ENCODE measurements at regions not wholly inside any gene's neighbourhood (a gene's known extent, or its start where the extent isn't known, plus 50 kb on each side); places are given as distances from the start of the nearest gene placed in this dataset.

DNA sequence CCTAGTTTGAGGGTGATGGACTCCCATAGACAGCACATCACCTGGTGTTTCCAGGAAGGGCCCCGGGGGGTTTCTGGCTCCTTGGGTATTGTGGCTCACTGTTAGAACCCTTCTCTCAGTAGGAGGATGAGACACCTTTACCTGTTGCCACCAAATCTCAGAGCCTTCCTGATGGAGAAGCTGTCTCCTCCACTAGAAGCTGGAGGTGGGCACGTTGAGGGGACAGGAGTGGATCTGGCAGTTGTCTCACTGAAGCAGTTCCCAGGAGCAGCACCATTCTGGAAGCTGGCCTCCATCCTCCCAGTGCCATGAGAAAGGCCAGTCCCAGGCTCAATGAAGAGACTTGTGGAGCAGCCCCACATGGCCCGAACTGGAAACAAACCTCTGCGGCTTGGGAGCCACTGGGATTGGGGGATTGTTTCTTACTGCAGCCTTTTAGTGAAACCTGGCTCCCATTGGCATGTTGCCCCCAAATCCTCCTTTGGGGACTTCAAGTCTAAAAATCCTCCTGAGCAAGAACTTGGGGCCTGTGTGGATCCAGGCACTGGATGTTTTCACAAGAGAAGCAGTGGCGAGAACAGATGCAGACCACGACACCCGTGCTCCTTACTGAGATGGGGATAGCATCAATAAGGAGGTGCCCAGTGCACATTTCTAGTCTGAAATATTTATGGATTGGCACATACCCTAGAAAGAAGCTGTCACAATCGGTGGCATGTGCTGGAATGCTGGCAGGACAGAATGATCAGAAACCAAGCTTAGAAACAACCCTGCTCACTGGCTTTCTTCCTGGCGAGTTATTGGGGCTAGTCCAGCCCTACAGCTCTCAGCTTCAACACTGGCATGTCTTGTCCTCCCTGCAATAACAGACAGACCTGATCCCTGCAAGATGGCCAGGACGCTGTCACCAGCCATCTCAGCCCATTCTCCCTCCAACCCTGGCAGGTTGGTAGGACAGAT lies 223.7 kb upstream of the AJAP1 start:
- no peak for DNase-seq (ENCODE audit: low read depth)

DNA sequence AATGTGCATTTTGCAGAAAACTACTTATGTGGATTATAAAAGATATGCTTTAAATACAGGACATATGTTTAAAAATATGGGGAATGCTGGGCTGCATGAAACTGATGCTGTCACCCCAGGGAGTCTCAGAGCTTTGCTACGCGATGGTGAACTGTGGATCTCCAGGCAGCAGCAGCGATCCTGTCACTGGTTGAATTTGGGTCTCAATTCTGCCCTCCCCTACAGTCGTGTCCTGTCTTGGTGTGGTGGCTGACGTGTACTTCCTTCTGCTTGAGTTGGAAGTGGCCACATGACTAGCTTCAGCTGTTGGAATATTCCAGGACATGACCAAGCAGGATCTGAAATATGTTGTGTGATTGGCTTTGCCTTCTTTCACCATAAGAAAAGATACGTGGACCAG lies 222.9 kb upstream of the AJAP1 start:
- DNase-seq (ENCODE audit: low read depth), result no peak

DNA sequence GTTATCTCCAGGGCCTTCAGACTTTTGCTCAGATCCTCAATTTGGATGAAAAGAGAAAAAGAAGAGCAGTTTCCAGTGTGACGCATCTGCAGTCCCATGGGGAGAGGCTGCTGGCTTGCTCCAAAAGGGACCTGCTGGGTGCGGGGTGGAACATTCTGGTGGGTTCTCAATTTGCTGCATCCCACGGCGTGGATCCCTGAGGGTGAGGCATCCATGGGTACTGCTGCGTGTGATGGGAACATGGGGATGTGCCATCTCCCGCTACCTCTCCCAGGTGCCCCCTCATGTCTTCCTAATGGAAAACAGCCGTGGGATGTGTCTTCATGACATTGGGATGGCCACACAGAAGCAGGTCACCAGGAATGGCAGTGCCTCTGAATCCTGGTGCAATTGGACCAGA lies 221.3 kb upstream of the AJAP1 start:
- no peak for DNase-seq (ENCODE audit: low read depth)

DNA sequence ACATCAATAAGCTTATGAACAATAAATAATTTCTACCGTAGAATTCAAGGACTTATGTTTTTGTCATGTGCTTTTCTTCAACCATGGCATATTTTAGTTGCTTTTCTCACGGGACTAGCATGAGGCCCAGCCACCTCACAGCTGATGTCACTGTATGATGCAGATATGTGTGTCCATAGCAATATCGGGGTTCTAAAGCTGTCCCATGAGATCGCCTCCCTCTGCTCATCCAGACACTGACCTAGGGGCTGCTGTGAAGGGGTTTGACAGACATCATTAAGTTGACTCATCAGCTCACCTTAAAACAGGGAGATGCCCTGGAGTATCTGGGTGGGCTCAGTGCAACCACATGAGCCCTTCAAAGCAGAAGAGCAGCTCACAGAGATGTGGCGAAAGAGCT lies 210.3 kb upstream of the AJAP1 start:
- no peak for DNase-seq (ENCODE audit: low read depth)

DNA sequence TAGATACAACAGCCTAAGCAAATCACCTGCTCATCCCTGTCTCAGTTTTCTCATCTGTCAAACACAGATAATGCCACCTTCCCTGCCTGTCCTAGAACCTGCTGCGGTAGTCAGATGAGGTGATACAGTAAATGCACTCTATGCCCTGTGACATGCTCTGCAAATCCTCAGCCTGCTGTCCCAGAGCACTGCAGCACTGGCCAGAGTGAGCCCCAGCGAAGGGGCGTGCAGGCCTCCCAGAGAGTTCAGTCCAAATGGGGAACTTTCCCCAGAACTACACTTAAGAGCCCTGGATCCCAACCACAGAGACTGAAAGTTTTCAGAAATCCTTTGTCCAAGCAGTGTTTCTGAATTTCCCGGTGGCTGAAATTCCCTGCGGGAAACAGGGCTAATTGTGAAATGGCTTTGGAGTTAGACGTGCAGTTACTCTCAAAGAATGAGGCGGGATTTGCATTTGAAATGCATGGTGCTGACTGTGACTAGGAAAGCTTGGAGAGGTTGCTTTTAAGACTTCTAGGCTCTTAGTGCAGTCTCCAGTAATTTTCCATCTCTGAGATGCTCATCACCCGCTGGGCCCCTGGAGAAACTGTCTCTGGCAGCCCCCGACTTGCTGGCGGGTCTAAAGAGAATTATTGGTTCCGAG lies 206.5 kb upstream of the AJAP1 start:
- DNase-seq (ENCODE audit: low read depth), result no peak

DNA sequence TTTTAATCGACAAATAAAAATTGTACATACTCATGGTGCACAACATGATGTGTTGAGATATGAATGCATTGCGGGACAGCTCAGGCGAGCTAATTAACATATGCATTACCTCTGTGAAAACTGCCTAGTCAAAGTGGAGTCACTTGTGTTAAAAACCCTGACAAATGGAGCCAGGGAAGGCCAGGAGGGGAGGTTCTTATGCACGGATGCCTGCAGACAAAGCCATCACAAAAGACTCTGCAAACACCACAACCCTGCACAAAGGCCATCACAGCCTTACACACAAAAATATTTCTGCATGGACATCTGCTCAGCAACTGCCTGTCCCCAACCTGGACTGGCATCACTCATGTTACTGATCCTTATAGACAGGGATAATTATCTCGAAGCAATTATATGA lies 204.4 kb upstream of the AJAP1 start:
- no peak for DNase-seq (ENCODE audit: low read depth)

DNA sequence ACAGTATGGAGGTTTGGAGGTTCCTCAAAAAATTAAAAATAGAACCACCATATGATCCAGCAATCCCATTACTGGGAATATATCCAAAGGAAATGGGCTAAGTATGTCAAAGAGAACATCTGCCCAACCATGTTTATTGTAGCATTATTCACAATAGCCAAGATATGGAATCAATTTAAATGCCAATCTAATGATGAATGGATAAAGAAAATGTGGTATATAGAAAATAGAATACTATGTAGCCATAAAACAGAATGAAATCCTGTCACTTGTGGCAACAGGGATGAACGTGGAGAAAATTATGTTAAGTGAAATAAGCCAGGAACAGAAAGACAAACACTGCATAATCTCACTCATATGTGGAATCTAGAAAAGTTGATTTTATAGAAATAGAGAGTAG lies 201.7 kb upstream of the AJAP1 start:
- no peak for DNase-seq (ENCODE audit: low read depth)

DNA sequence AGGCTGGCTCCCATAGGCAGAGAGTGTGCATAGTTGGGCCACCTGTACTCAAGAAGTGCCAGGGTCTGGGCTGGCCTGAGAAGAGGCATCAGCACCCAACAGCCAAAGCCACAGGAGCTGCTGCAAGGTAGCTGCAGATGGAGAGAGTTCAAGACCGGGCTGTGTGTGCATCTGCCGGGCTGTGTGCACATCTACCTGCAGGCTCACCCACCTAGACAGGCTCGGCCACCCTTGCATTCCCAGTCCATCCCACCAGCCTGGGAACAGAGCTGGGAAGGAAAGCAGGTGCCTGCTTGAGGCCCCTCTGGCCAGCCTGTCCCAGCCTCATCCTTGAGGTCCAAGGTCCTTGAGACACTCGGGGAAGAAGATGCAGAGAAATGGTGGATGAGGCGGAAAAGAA lies 194.4 kb upstream of the AJAP1 start:
- no peak for DNase-seq (ENCODE audit: low read depth)

DNA sequence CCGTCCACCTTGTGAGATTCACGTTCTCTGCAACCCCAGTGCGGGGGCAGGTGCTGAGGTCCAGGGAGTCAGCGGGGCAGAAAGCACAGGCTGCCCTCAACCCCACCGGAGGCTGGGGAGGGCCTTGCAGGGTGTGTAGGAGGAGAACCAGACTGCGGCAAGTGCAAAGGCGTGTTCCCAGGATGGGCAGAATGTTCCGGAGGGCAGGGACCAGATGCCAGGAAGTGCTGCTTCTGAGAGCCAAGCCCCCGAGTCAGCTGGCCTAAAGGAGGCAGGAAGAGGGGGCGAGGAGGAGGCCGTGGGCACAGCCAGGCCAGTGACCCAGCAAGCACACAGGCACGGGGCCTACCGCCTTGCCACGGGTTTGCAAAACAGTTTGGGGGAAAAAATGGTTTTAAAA lies 193.8 kb upstream of the AJAP1 start:
- no peak for DNase-seq (ENCODE audit: low read depth)

DNA sequence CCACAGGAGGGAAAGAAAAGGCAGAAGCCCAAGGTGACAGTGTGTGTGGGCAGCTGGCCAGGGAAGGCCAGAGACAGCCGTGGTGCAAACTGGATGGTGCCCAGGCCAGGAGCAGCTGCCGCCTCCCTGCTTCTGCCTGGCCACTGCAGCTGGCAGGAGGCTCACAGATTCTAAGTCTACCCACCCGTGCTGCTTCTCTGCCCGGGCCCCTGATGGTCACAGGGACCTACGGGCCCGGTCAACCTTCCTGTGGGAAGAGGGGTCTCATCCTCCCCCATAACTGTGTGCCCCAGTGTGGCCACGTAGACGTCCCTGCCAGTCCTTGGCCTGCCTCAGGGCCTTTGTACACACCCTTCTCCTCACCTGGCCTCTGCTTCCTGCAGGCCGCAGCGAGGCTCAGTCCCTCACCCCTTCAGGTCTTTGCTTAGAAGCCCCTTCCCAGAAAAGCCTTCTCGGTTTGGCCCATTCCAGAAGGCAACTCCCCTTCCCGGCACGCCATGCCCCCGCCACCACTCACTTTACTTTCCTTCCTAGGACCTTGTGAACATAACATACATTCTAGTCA lies 192.6 kb upstream of the AJAP1 start:
- DNase-seq (ENCODE audit: low read depth), result no peak

DNA sequence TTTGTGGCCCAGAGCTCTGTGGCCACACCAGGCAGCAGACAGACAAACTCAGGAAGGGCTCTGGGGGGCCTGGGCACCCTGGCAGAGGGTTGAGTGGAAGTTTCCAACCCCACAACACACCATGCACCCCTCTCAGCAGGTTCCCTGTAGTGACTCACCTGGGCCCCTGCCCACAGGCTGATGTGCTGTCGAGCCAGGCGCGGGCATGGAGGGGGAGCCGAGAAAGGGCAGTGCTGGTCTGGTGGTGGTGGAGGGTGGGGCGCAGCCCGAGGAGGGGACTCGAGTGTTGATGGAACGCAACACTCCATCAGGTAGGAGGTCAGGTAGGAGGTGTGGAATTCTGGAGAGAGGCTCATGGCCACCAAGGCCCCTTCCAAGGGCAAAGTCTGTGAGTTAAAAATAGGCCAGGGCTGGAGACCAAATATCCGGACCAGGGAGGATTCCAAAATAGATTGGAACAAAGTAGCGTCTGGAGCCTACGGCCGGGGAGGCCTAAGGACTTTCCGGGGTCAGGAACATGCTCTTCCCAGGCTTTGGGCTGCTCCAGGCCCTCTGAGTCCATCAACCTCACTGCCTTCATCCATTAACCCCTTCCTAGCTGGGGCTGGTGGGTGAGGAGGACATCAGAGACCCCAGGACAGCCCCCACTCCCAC lies 191.5 kb upstream of the AJAP1 start:
- DNase-seq (ENCODE audit: low read depth), result no peak

DNA sequence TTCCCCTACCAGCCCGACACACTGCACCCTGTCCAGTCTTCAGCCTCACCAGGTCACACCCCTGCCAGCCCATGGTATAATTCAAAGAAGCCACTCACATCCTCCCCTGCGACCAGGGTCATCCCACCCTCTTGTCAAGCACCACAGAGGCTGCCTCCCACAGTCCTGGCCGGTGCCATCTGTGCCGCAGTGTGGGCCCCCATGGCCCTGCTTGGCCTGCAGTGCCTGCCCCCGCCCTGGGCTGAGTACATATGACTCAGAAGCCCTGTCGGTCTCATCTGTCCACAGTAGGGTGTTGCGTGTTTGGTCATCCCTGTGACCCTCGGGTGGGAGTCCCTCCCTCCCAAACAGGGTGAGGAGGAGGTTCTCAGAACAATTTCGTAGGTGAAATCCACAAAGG lies 190.8 kb upstream of the AJAP1 start:
- no peak for DNase-seq (ENCODE audit: low read depth)

DNA sequence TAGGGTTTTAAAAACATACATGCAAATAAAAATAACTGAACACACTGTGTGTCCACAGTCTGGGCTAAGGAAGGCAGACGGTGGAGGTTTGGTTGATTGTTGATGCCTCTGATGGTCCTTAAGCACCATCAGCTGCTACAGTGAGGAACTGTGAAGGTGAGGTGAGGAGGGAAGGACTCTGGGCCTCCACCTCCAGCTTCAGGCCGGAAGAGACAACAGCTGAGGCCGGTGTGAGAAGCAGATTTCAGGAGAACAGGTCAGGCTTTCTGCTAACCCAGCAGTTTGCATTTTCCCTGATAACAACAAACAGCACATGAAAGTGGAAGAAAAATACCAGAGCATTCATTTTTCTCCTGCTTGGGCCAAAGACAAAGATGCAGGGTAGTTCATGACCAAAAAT lies 189.9 kb upstream of the AJAP1 start:
- no peak for DNase-seq (ENCODE audit: low read depth)

DNA sequence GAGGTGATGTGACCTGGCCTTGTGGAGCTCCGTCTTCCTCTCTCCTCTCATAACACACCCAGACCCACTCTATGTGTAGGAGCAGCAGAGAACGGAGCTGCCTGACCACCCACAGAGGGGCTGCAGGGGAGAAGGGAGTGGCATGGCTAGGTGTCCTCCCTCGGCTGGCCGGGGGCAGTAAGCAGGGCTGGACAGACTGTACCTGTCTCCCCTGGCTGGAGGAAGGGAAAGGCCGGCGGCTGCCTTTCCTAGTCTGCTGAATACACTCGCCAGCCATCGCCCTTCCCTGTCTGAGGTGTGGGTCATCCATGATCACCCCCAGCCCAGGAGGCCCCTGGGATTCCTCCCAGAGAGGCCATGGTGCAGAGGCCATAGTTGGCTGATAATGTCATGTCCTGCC lies 187.2 kb upstream of the AJAP1 start:
- DNase-seq (ENCODE audit: low read depth), result no peak

DNA sequence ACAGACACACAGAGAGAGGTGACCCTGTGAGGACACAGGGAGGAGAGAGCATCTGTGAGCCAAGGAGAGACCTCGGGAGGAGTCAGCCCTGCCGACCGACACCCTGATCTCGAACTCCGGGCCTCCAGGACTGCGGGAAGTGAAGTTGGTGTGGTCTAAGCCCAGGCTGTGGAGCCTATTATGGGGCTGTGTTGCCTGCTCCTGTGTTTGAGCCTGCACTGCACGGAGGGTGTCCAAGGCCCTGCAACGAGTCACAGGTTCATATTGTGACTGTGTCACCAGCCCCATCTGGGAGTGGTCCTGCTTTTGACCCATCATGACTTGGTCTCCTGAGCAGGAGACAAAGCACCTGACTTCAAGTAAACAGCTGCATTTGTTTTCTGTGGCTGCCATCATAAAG lies 186.0 kb upstream of the AJAP1 start:
- DNase-seq (ENCODE audit: low read depth), result no peak

DNA sequence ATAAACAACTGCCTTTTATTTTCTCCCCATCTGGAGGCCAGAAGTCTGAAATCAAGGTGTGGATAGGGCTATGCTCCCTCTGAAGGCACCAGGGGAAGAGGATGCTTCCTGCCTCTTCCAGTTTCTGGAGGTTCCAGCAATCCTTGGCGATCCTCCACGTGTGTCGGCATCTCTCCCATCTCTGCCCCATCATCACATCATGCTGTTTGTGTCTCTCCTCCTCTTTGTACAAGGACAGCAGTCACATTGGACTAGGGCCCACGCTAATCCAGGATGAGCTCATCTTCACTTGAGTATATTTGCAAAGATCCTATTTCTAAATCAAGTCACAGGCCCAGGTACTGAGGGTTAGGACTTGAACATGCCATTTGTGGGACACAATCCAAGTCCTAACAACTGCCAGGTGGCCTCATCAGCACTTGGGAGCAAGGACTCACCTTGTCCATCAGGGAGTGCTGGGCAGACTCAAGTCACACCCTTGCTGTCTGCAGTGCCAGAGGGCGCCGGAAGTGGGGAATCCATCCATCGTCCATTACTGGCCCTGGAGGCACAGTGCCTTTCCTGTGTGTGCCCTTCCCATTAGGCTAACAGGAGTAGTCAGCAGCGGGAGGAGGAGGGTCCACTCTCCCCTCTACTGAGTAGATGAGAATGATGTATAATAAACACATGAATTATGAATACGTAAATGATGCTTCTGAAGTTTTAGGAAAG lies 185.4 kb upstream of the AJAP1 start:
- no peak for DNase-seq (ENCODE audit: low read depth)

DNA sequence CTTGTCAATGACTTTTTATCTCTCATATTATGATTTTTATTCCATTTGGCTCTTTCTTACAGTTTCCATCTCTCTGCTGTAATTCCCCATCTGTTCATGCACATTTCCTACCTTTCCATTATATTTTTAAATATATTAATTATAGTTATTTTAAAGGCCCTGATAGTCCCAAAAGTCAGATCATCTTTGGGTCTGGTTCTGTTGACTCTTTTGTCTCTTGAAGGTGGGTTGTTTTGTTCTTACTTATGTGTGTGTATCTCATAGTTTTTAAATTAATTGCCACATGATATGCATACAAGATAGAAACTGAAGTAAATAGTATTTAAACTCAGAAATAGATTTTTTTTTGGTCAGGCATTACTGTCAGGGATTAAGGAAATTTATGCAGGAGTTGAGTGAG lies 178.0 kb upstream of the AJAP1 start:
- DNase-seq (ENCODE audit: low read depth), result no peak

DNA sequence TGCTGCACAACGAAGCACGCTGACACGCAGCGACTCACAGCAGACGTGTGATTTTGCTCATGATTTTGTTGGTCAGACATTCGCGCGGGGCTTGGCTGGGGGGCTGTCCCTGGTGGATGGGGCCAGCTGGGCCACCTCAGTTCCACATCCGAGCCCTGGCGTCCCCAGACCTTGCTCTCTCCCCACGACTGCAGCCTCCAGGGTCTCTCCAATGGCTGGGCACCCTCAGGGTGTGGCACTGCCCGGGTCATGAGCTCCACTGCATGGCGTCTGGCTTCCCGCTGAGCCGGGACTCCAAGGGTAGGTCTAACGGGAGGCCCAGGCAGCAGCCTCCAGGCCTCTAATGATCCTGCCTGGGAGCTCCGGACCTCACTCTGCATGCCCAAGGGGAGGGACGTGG lies 173.0 kb upstream of the AJAP1 start:
- no peak for DNase-seq (ENCODE audit: low read depth)

DNA sequence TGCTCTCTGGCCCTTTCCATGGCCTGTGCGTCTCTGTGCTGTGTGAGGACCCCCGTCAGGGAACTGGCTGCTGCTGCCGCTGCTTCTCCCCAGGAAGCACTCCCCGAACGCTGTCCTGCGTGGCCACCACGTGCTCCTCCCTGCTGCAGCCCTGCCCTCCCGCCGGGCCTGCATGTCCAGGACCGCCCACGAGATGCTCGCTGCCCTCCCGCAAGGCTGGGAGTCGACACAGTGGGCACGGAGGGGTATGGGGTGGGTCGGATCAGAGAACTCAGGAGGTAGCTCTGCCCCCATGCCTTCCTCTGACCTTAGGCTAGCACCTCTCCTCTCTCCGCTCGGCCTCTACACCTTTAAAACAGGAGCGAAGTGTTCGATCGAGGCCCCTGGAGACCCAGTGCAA lies 171.9 kb upstream of the AJAP1 start:
- DNase-seq (ENCODE audit: low read depth), result no peak

DNA sequence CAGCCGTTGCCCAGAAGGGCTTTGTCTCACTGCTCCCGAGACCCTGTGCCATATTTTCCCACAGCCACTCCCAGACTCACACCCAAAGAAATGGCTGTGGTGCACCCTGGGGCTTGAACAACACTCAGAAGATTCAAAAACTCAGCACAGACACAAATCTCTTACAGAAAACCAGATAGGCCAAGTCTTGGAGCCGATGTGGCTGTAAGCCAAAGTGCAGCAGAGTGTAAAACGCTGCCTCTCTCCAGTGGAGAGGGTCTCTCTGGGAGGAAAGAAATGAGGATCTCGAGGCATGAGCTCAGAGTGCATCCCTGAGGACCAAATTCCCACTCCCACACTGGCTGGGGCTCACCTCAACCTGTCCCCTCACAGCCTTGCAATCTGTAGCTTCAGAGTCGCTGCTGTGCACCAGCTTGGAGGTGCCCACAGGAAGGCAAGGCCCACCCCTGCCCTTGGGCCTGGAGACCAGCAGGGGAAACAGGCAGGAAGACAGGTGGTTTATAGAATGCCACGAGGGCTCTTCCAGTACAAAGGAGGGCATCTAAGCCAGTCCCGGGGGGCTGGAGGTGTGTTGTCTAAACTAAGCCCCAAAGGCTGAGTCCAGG lies 171.3 kb upstream of the AJAP1 start:
- DNase-seq (ENCODE audit: low read depth), result no peak

DNA sequence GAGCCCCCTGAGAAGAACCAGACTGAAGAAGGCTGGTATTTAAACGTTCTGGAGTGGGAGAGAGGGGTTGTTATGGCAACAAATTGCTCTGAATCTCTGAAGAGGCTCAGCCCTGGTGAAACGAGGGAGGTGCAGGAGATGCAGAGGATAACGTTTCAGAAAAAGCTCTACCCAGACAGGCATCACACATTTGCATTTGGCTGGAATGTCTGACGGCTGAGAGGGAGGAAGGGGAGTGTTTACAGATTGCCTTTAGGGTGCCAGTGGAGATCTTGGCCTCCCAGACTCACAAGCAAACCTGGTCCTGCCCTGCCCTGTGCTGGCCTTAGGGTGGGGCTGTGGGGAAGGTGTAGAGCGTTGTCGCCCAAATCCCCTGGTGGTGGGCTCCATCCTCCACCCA lies 169.0 kb upstream of the AJAP1 start:
- DNase-seq (ENCODE audit: low read depth), result no peak

DNA sequence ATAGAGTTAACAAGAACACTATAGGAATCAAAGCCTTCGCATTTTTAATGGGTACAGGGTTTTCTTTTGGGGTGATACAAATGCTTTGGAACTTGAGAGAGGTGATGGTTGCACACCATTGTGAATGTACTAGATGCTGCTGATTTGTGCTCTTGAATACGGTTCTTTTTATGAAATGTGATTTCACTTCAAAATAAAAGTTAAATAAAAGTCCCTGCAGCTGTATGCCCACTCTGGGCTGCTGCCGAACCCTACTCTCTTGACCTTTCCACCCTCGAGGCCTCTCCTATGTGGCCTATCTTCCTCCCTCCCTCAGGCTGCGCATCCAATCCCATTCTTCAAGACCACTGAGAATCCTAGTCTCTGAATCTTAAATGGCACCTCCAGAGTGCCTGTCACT lies 168.5 kb upstream of the AJAP1 start:
- DNase-seq (ENCODE audit: low read depth), result no peak
